Uterus (tissue), 2 donors: ENCODE measurements at regions not wholly inside any gene's neighbourhood (a gene's known extent, or its start where the extent isn't known, plus 50 kb on each side); places are given as distances from the start of the nearest gene placed in this dataset.

ENCODE experiments used
- POLR2A ChIP-seq, 2 donors: fragments of 450-650 bp; IDR thresholded peaks; one replicate each; pipeline ENCODE4 v1.6.1; 2016; ENCODE audit warnings: antibody characterized with exemption in 2 of 2, mild to moderate bottlenecking in 1 of 2, moderate library complexity in 1 of 2
- TF ChIP-seq, protein P1 (sequence below), 4 experiments: fragments of 200-600 bp in 2 of 4; fragments of 450-650 bp in 2 of 4; sonication (generic) in 2 of 4; IDR thresholded peaks; one replicate each; pipeline ENCODE4 v1.5.1; 2016 to 2019; ENCODE audit warnings: antibody characterized with exemption in 4 of 4, mild to moderate bottlenecking in 2 of 4, moderate library complexity in 1 of 4

DNA sequence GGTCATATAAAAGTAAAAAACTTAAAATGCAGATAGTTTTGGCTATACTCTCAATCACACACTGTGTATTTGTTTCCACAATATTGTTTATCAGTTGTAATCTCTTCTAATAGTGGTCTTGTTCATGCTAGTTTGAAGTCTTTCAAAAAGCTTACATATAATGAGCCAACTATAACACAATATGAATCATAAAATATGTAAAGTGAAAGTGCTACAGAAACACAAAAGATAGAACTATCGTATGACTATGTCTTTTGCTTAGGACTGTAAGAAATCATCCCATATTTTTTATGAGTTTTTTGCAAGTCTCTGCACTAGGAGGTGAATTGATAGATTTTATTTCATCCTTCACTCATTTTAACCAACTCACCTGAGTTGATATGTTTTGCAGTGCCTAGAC is 136.0 kb downstream of the MMUT start:
- TF ChIP-seq, protein P1, sequence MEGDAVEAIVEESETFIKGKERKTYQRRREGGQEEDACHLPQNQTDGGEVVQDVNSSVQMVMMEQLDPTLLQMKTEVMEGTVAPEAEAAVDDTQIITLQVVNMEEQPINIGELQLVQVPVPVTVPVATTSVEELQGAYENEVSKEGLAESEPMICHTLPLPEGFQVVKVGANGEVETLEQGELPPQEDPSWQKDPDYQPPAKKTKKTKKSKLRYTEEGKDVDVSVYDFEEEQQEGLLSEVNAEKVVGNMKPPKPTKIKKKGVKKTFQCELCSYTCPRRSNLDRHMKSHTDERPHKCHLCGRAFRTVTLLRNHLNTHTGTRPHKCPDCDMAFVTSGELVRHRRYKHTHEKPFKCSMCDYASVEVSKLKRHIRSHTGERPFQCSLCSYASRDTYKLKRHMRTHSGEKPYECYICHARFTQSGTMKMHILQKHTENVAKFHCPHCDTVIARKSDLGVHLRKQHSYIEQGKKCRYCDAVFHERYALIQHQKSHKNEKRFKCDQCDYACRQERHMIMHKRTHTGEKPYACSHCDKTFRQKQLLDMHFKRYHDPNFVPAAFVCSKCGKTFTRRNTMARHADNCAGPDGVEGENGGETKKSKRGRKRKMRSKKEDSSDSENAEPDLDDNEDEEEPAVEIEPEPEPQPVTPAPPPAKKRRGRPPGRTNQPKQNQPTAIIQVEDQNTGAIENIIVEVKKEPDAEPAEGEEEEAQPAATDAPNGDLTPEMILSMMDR (IDR thresholded peaks at IDR 0.05): no peak
- TF ChIP-seq POLR2A (IDR thresholded peaks at IDR 0.05): no peak
